H1 (cell line): ENCODE measurements at regions not wholly inside any gene's neighbourhood (a gene's known extent, or its start where the extent isn't known, plus 50 kb on each side); places are given as distances from the start of the nearest gene placed in this dataset.

Experiments
- NRF1 ChIP-seq: IDR thresholded peaks from 2 replicates; pipeline ENCODE4 v1.6.1; 2011; ENCODE audit warnings: mild to moderate bottlenecking, low read depth, low read length, improper control_type of control experiment
- SIX5 ChIP-seq: IDR thresholded peaks from 2 replicates; pipeline ENCODE4 v1.6.1; 2011; ENCODE audit warnings: mild to moderate bottlenecking, low read depth, low read length
- USF2 ChIP-seq: IDR thresholded peaks from 2 replicates; pipeline ENCODE4 v1.6.1; 2011; ENCODE audit warnings: low read length, improper control_type of control experiment

GRCh38 chr4:137032222-137032621 is 500.1 kb downstream of the PCDH18 start (continued):
- no peak for TF ChIP-seq USF2
- TF ChIP-seq SIX5: no peak
- TF ChIP-seq NRF1: no peak
